GM12878 (cell line): ENCODE measurements at regions not wholly inside any gene's neighbourhood (a gene's known extent, or its start where the extent isn't known, plus 50 kb on each side); places are given as distances from the start of the nearest gene placed in this dataset.

Experiments
- ATAC-seq: fragments of 200-7000 bp; cut with Tn5 transposase; 3 replicates; pipeline ENCODE4 v1.9.1; 2020; ENCODE audit warnings: mild to moderate bottlenecking, moderate library complexity
- BruUV-seq: library from RNA; stranded (reverse); fragments of 400-500 nt; replicated peaks from 2 replicates; lab custom pipeline; 2021; lab: Mats Ljungman, UMichigan
- CTCF ChIA-PET: fragments of 300-600 bp; sonication (Branson Sonifier 250); formaldehyde crosslinking; extraction: SDS; loops from one replicate; lab custom pipeline; 2021; ENCODE audit warnings: inconsistent platforms; lab: Yijun Ruan, JAX
- POLR2A ChIA-PET: fragments of 350-600 bp; formaldehyde crosslinking; extraction: SDS; loops from one replicate; lab custom pipeline; 2021; ENCODE audit warnings: inconsistent platforms; lab: Charles Lee
- RAD21 ChIA-PET: fragments of 300-600 bp; sonication (Branson Sonifier 250); formaldehyde crosslinking; loops from one replicate; lab custom pipeline; 2023; ENCODE audit warnings: antibody characterized with exemption; ENCODE audit not compliant: unreplicated experiment; lab: Charles Lee
- SMC1A ChIA-PET: fragments of 300-600 bp; sonication (Branson Sonifier 250); formaldehyde crosslinking; loops from one replicate; lab custom pipeline; 2023; ENCODE audit not compliant: unreplicated experiment, uncharacterized antibody; lab: Charles Lee
- DNase-seq: peaks from one replicate; pipeline ENCODE4 v3.0.0-alpha.2; 2011; ENCODE audit warnings: low read depth, low spot score
- FAIRE-seq: peaks from 3 replicates; lab custom pipeline; 2011; peaks lifted over from hg19 to GRCh38; lab: Jason Lieb, UNC
- H2AFZ ChIP-seq: 2 replicates; pipeline ENCODE4 v1.6.0; 2011; ENCODE audit warnings: low read depth, low read length, control low read depth; ENCODE audit not compliant: control insufficient read depth
- H3K27ac ChIP-seq: 2 replicates; pipeline ENCODE4 v1.5.1; 2011; ENCODE audit warnings: control low read depth; ENCODE audit not compliant: control insufficient read depth, insufficient read depth
- H3K27me3 ChIP-seq, 2 experiments: replicated peaks in 1 of 2; 2 replicates each; pipeline versions ENCODE4 v1.6.0 to v1.6.1; 2011; ENCODE audit warnings: low read length in 1 of 2; ENCODE audit not compliant: control insufficient read depth in 2 of 2, insufficient read depth in 2 of 2
- H3K36me3 ChIP-seq, 2 experiments: 2 replicates each; pipeline ENCODE4 v1.5.1; 2011; ENCODE audit warnings: low read length in 1 of 2; ENCODE audit not compliant: control insufficient read depth in 2 of 2, insufficient read depth in 2 of 2
- H3K4me1 ChIP-seq: 2 replicates; pipeline ENCODE4 v1.6.1; 2011; ENCODE audit warnings: mild to moderate bottlenecking, low read length, moderate library complexity, mixed read lengths; ENCODE audit not compliant: control insufficient read depth, insufficient read depth
- H3K4me2 ChIP-seq: 2 replicates; pipeline ENCODE4 v1.6.0; 2011; ENCODE audit warnings: control low read depth; ENCODE audit not compliant: control insufficient read depth, insufficient read depth
- H3K4me3 ChIP-seq: fragments of 200-600 bp; sonication (generic); 2 replicates; pipeline ENCODE4 v1.5.1; 2016
- H3K79me2 ChIP-seq: 2 replicates; pipeline ENCODE4 v1.6.0; 2011; ENCODE audit warnings: low read length; ENCODE audit not compliant: control insufficient read depth, insufficient read depth
- H3K9ac ChIP-seq: 2 replicates; pipeline ENCODE4 v1.8.0; 2011; ENCODE audit warnings: low read length, control low read depth, mixed read lengths; ENCODE audit not compliant: control insufficient read depth, insufficient read depth
- H3K9me3 ChIP-seq: replicated peaks from 3 replicates; pipeline ENCODE4 v1.5.1; 2011; ENCODE audit warnings: mild to moderate bottlenecking, low read length; ENCODE audit not compliant: control insufficient read depth, insufficient read depth
- H4K20me1 ChIP-seq: 2 replicates; pipeline ENCODE4 v1.6.0; 2011; ENCODE audit not compliant: control insufficient read depth, insufficient read depth
- BRCA1 ChIP-seq: IDR thresholded peaks from 2 replicates; pipeline ENCODE4 v1.6.1; 2011; ENCODE audit warnings: low read depth, low read length, improper control_type of control experiment
- CEBPB ChIP-seq, 2 experiments: fragments of 150-350 bp in 1 of 2; IDR thresholded peaks; 2 replicates each; pipeline ENCODE4 v1.6.1; 2012 to 2014; ENCODE audit warnings: low read depth in 2 of 2, low read length in 2 of 2, borderline replicate concordance in 1 of 2, inconsistent platforms in 1 of 2
- EP300 ChIP-seq, 2 experiments: fragments of 150-350 bp in 1 of 2; IDR thresholded peaks; 2 replicates each; pipeline ENCODE4 v1.6.1; 2011 to 2012; ENCODE audit warnings: low read depth in 2 of 2, low read length in 2 of 2, borderline replicate concordance in 1 of 2, improper control_type of control experiment in 1 of 2, inconsistent platforms in 1 of 2; ENCODE audit not compliant: control insufficient read depth in 1 of 2
- FOXK2 ChIP-seq: fragments of 450-650 bp; IDR thresholded peaks from 2 replicates; pipeline ENCODE4 v1.6.1; 2017; ENCODE audit warnings: mild to moderate bottlenecking, moderate library complexity
- NR2F1 ChIP-seq: fragments of 450-650 bp; conservative IDR thresholded peaks from 2 replicates; pipeline ENCODE4 v1.6.1; 2017; ENCODE audit warnings: mild to moderate bottlenecking
- PML ChIP-seq: IDR thresholded peaks from 2 replicates; pipeline ENCODE4 v1.6.1; 2012; ENCODE audit warnings: low read length, inconsistent platforms
- POLR2AphosphoS2 ChIP-seq: IDR thresholded peaks from 2 replicates; pipeline ENCODE4 v1.6.1; 2011; ENCODE audit warnings: low read depth, mild to moderate bottlenecking, low read length, improper control_type of control experiment, moderate library complexity
- POU2F2 ChIP-seq: IDR thresholded peaks from 3 replicates; pipeline ENCODE4 v1.6.1; 2011; ENCODE audit warnings: low read depth, mild to moderate bottlenecking, low read length, borderline replicate concordance
- RAD21 ChIP-seq: IDR thresholded peaks from 2 replicates; pipeline ENCODE4 v1.6.1; 2011; ENCODE audit warnings: mild to moderate bottlenecking, low read depth, low read length, moderate library complexity; ENCODE audit not compliant: insufficient read depth
- RELA ChIP-seq: fragments of 450-650 bp; IDR thresholded peaks from 2 replicates; pipeline ENCODE4 v1.8.0; 2014; ENCODE audit warnings: borderline replicate concordance; ENCODE audit not compliant: partially characterized antibody
- RUNX3 ChIP-seq: IDR thresholded peaks from 2 replicates; pipeline ENCODE4 v1.6.1; 2012; ENCODE audit warnings: low read length, inconsistent platforms
- SMAD1 ChIP-seq: fragments of 450-650 bp; IDR thresholded peaks from 2 replicates; pipeline ENCODE4 v1.6.1; 2018; ENCODE audit warnings: mild to moderate bottlenecking, low read depth; ENCODE audit not compliant: partially characterized antibody
- SMARCA5 ChIP-seq: fragments of 450-650 bp; IDR thresholded peaks from 2 replicates; pipeline ENCODE4 v1.6.1; 2017; ENCODE audit warnings: mild to moderate bottlenecking
- STAT1 ChIP-seq: fragments of 450-650 bp; conservative IDR thresholded peaks from 2 replicates; pipeline ENCODE4 v1.6.1; 2014; ENCODE audit warnings: antibody characterized with exemption, mild to moderate bottlenecking
- STAT3 ChIP-seq: IDR thresholded peaks from 2 replicates; pipeline ENCODE4 v1.6.1; 2011; ENCODE audit warnings: low read depth, low read length, improper control_type of control experiment
- YBX1 ChIP-seq: fragments of 450-650 bp; IDR thresholded peaks from 2 replicates; pipeline ENCODE4 v1.6.1; 2016; ENCODE audit warnings: antibody characterized with exemption
- YY1 ChIP-seq: IDR thresholded peaks from 2 replicates; pipeline ENCODE4 v1.6.1; 2011; ENCODE audit warnings: low read depth, mild to moderate bottlenecking, low read length
- ZNF622 ChIP-seq: fragments of 450-650 bp; IDR thresholded peaks from 2 replicates; pipeline ENCODE4 v1.6.1; 2017; ENCODE audit warnings: mild to moderate bottlenecking, inconsistent platforms
- WGBS: methylation state at CpG from one replicate; pipeline ENCODE4 v1.1.6; 2016; ENCODE audit warnings: low lambda C conversion rate; ENCODE audit not compliant: insufficient replicate concordance, insufficient coverage; ENCODE audit errors: missing lambda C conversion rate; 5-methylcytosine and 5-hydroxymethylcytosine counted together
- in situ Hi-C: fragments of 300-500 bp; cut with MboI; formaldehyde crosslinking; loops from 9 replicates; pipeline ENCODE4 v1.14.3; 2018; ENCODE audit warnings: mixed read lengths
- intact Hi-C: fragments of 100-400 bp; cut with micrococcal nuclease; formaldehyde crosslinking; loops from one replicate; pipeline ENCODE4 v1.14.2; 2022; ENCODE audit not compliant: unreplicated experiment
- TF ChIP-seq, protein P1 (sequence below): IDR thresholded peaks from 2 replicates; pipeline ENCODE4 v1.6.1; 2012; ENCODE audit warnings: low read depth, low read length, improper control_type of control experiment
- TF ChIP-seq, protein P2 (sequence below): IDR thresholded peaks from 2 replicates; pipeline ENCODE4 v1.6.1; 2012; ENCODE audit warnings: mild to moderate bottlenecking, low read depth, low read length

DNA sequence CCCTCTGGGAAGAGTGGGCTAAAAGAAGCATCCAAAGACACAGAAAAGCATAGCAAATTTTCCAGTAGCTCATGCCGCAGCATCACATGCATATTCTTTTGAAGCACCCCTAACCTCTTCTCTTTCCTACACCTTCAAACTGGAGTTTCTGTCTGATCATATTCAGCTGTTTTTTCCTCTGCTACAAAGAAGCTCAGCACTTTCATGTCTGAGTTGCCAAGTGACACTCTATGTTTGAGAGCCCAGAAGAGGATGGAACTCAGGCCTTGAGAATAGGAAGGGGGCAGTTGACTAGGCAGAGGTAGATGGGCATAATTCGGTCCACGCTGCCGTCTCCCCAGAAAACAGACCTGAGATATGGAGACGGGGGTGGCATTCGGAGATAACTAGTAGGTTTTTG is 489.6 kb upstream of the NR2F2 start:
- H3K27ac ChIP-seq = no peak overlapping the region
- TF ChIP-seq FOXK2 (no peak), SMAD1 (no peak), BRCA1 (no peak), RUNX3 (no peak), NR2F1 (no peak), POLR2AphosphoS2 (no peak), POU2F2 (no peak), PML (no peak), RELA (no peak), STAT1 (no peak), EP300 (IDR thresholded peaks at IDR 0.05; ENCODE audit: borderline replicate concordance in 1 of 2, control insufficient read depth in 1 of 2, low read depth in 2 of 2, low read length in 2 of 2) (no peak), CEBPB (IDR thresholded peaks at IDR 0.05; ENCODE audit: borderline replicate concordance in 1 of 2, low read depth in 2 of 2, low read length in 2 of 2) (no peak), SMARCA5 (no peak), RAD21 (no peak), YBX1 (no peak), ZNF622 (no peak), STAT3 (no peak), YY1 (no peak)
- TF ChIP-seq, protein P1, sequence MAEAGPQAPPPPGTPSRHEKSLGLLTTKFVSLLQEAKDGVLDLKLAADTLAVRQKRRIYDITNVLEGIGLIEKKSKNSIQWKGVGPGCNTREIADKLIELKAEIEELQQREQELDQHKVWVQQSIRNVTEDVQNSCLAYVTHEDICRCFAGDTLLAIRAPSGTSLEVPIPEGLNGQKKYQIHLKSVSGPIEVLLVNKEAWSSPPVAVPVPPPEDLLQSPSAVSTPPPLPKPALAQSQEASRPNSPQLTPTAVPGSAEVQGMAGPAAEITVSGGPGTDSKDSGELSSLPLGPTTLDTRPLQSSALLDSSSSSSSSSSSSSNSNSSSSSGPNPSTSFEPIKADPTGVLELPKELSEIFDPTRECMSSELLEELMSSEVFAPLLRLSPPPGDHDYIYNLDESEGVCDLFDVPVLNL = no peak
- TF ChIP-seq, protein P2, sequence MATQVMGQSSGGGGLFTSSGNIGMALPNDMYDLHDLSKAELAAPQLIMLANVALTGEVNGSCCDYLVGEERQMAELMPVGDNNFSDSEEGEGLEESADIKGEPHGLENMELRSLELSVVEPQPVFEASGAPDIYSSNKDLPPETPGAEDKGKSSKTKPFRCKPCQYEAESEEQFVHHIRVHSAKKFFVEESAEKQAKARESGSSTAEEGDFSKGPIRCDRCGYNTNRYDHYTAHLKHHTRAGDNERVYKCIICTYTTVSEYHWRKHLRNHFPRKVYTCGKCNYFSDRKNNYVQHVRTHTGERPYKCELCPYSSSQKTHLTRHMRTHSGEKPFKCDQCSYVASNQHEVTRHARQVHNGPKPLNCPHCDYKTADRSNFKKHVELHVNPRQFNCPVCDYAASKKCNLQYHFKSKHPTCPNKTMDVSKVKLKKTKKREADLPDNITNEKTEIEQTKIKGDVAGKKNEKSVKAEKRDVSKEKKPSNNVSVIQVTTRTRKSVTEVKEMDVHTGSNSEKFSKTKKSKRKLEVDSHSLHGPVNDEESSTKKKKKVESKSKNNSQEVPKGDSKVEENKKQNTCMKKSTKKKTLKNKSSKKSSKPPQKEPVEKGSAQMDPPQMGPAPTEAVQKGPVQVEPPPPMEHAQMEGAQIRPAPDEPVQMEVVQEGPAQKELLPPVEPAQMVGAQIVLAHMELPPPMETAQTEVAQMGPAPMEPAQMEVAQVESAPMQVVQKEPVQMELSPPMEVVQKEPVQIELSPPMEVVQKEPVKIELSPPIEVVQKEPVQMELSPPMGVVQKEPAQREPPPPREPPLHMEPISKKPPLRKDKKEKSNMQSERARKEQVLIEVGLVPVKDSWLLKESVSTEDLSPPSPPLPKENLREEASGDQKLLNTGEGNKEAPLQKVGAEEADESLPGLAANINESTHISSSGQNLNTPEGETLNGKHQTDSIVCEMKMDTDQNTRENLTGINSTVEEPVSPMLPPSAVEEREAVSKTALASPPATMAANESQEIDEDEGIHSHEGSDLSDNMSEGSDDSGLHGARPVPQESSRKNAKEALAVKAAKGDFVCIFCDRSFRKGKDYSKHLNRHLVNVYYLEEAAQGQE = no peak
- no TSS peak for BruUV-seq
- H3K4me1 ChIP-seq = peaks cover 8% of the 10 kb centered on the region; the same call in 1 of the 2 replicates
- no peaks in the 10 kb centered on the region for H3K27me3 ChIP-seq
- no peak overlapping the region for H3K4me3 ChIP-seq
- ChIA-PET RAD21 (interaction anchor here (1.3 to 1.5 kb wide), 2 partner anchors 88 to 150 kb away, joined by 3 to 4 read pairs; no protein-coding TSS in a partner anchor), CTCF (interaction anchor here (0.6 to 1.0 kb wide), 2 partner anchors 84 to 495 kb away, joined by 3 read pairs; no protein-coding TSS in a partner anchor), SMC1A (interaction anchor here (0.9 to 3.5 kb wide), 3 partner anchors 9 to 23 kb away, joined by 4 to 17 read pairs (median 4); no protein-coding TSS in a partner anchor), POLR2A (interaction anchor here (0.6 kb wide), 1 partner anchor 152 kb away, joined by 3 read pairs; no protein-coding TSS in a partner anchor)
- no peak overlapping the region for H3K9ac ChIP-seq
- no peak overlapping the region for H2AFZ ChIP-seq
- H3K9me3 ChIP-seq = no peaks in the 10 kb centered on the region
- 98% methylated on average over 6 of the region's 6 CpGs for WGBS
- H3K79me2 ChIP-seq = no peaks in the 10 kb centered on the region
- H3K36me3 ChIP-seq = no peaks in the 10 kb centered on the region
- in situ Hi-C loops = no loop called here
- DNase-seq = no peak
- intact Hi-C loops = no loop called here
- no peak for ATAC-seq
- no peak overlapping the region for H3K4me2 ChIP-seq
- no peak for FAIRE-seq
- no peaks in the 10 kb centered on the region for H4K20me1 ChIP-seq
